ENCODE measurements at regions not wholly inside any gene's neighbourhood (a gene's known extent, or its start where the extent isn't known, plus 50 kb on each side); places are given as distances from the start of the nearest gene placed in this dataset.

GRCh38 chr17:64778240-64779097 is 116.4 kb upstream of the SMURF2 start:
- TF ChIP-seq CTCF (optimal IDR thresholded peaks at IDR 0.05 in 1 of 3, IDR thresholded peaks at IDR 0.05 in 1 of 3, conservative IDR thresholded peaks at IDR 0.05 in 1 of 3; ENCODE audit: extremely low read depth in 1 of 3, insufficient read depth in 2 of 3, low read length in 3 of 3) (no peak), EZH2 (IDR thresholded peaks at IDR 0.05; ENCODE audit: low read length) (no peak)

Measured in keratinocyte (primary cell).